Stimulated activated CD8-positive, alpha-beta memory T cell treated with anti-CD3 and anti-CD28 coated beads, Interleukin-12 subunit alpha, Interleukin-12 subunit beta, amount 100 ng/mL, for 1 hour (primary cell): ENCODE measurements at regions not wholly inside any gene's neighbourhood (a gene's known extent, or its start where the extent isn't known, plus 50 kb on each side); places are given as distances from the start of the nearest gene placed in this dataset.

Experiments
- DNase-seq: peaks from one replicate; pipeline ENCODE4 v3.0.0-alpha.2; 2020; ENCODE audit warnings: low read depth

DNA sequence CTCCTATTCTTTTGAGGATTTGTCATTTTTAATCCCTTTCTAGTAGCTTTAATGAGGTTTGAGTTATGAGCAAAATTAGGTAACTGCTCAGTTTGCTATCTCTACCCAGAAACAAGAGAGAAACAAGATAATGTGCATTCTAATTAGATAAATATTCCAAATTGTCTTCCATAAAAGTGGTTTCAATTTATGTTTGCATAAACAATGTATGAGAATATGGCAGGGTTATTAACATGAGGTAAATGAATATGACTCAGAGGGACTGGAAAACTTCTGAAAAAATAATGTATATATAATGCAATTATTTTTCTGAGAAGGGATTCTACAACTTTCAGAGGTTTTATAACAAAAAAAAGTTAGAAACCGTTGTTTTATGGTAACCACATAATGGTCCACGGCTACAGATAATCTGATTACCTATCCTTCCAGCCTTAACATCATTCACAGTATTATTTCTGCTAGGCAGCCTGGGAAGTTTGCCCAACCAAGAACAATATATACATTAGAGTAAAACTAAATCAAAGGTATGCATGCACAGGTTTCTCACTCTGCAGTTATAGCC is 101.2 kb downstream of the CRPPA start:
- DNase-seq, result no peak

DNA sequence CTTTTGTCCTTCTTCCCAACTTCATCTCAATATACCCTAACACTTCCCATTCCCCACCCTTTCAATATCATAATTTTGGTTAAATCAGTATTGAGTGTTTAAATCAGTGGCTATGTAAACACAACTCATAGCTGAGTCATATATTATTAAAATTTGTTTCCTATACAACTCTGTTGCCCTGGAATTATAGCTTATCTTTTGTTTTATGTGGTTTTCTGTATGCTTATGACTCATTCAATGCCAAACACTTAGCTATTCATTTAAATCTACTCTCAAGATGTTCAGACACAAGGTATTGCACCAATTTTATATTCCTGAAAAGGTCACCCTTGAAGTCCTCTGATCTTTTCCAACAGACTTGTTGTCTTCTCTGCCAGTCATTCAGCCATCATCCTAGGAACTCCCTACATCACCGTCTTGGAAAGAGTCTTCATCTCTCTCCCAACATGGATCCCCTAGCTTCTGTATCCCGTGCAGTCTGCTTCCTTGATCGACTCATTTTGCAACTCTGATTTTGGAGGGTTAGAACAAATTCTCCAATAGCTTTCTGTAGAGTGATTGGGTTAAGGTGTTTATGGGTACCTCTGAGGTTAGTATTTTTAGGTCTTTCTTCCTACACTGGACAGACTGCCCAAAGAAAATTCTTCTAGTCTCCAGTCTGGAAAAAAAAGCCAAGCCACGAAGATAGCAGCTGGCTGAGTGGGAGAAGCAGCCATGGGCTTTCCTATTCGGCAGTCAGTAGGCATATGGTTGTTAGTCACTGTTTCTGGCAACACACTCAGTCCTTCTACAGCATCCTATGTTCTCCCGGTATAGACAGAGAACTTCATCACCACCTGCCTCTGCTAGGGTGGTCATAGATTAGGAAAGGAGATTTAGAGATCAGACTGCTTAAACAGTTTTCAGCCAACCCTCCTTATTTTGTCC is 102.1 kb downstream of the CRPPA start:
- DNase-seq, result no peak

DNA sequence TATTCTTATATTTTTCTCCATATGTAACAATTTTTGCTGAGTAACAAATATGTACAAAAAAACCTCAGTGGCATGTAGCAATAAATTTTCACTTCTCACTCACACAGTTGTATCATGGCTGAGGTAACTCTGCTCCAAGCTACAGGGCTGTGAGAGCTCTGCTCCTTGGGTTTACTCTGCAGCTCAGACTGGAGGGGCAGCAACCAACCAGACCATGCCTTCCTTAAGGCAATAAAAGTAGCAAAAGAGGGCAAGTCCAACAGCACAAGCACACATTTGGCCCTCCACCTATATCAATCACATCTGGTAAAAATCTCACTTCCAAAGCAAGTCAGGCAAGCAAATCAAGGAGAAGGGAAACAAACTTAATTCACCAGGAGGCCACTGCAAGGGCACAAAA is 102.9 kb downstream of the CRPPA start:
- DNase-seq, result no peak

DNA sequence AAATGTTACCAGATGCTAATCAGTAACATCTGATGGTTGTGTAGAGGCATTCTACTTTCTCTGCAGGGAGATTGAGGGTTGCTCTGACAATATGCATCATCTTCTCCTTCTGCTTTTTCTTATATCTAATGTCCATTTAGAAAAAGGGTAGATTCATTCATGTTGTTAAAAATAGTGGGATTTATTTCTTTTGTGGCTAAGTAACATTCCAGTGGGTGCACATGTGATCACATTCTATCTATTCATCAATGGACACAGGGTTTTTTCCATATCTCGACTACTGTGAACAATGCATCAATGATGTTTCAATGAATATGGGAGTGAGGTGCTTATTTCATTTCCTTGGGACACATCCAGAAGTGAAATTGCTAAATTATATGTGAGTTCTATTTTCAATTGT is 103.9 kb downstream of the CRPPA start:
- DNase-seq, result no peak

DNA sequence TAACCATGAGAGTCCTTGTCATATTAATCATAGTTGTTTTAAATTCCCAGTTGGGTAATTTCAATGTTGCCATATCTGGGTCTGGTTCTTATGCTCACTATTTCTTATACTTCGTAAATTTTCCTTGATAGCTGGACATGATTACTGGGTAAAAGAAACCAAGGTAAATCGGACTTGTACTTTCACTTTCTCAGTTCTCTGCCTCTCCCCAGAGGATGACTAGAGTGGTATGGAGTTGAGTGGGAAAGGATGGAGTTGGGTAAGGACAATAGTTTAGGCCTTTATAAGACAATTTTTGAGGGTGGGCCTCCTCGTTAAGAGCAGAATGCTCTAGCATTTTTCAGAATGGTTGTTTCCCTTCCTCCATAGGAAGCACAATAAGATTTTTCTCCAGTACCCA is 106.1 kb downstream of the CRPPA start:
- no peak for DNase-seq

DNA sequence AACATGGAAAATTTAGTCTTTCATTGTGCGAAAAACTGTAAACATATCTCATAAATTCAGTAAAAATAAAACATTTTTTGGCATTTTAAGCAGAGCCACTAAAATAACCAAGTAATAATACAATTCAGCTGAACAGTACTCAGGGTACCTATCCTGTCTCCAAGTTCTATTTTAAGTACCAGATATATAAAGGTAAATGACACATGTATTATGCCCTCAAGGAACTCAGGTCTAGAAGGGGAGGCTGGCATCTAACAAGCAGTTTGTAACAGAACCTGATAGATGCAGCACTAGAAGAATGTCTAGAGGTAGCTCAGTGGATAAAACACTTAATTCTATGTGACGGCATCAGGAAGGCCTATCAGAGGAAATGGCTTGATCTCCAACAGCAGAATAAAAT is 112.2 kb downstream of the CRPPA start:
- no peak for DNase-seq

DNA sequence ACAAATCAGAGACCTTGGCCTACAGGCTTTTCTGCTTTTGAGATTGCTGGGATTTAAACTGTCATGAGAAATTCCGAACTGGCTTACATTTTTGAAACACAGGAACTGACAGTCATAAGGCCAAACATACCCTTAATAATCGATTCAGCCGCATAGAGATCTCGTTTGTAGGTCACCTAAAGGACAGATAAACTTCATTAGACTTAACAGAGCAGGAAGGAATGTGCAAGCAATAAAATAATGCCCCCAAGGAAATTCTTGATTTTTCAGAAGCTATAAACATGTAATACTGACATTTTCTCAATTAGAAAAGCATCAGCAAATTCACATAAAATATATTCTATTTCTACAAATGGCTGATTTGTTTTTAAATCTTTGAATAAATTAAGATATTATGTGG is 120.0 kb downstream of the CRPPA start:
- DNase-seq, result no peak

DNA sequence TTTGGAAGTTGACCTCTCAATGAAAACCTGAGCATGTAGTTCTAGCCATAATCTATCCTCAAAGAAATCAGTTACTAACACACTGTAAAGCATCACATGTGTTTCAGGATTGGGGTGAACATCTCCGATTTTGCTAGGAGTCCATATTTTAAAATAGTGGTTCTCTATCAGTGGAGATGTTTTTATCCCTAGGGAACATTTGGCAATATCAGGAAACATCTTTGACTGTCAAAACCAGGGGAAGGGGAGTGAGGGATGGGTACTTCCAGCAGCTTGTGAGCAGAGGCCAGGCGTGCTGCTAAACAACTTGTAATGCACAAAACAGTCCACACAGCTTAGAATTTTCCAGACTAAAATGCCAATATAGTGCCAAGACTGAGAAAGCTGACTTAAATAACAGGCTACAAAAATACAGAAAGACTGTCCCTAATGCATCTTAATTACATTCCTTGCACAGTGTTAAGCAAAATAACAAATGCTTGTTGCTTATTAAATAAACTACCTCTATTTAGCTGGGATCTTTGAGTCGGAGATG is 120.9 kb downstream of the CRPPA start:
- DNase-seq, result no peak

DNA sequence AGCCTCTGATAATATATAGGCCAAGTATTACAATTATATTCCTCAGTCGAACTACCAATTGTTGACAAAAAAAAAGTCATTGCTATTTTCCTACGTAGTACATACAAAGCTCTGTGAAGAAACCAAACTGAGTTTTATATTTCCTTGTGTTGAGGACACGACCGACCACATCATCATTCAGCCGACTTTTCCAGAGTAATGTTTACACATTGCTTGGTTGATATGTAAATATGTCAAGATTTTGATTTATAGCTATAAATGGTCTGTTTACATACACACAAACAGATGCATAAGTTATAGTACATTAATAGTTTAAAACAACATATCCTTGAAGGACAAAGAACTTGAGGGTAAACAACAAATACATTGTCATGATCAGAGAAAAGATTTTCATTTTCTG is 121.5 kb downstream of the CRPPA start:
- no peak for DNase-seq

DNA sequence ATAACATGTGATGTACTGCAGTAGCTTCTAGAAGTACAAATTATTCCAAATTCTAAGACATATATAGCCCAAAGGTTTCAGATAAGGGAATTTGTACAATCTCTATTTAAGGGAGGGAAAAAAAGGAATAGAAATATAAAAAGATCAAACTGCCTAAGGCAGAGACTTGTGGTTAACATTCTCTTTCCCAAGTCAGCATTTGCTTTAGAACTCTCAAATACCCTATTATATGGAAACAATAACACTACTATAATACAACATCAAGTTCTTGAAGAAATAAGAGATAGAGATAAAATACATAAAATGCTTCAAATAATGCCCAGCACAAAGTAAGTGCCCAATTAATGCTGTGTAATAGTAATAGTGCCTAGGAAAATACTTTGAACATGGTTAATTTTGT is 123.1 kb downstream of the CRPPA start:
- DNase-seq, result no peak

DNA sequence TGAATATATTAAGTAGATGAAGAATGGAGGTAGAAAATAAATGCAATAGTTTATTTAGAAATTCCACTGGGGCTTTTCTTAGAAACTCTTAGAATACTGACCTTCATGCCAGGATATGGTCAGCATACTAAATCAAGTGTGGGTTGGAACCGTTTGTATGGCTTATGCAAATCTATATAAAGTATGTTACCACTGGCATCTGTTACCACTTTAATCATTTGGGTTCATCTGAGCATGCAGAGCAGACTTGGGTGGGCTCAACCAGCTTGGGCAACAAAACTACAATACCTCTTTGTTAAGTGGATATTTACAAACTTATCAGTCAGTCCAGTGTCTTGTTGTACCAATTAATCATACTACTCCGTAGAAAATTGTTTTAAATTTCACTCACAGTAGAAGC is 125.8 kb downstream of the CRPPA start:
- no peak for DNase-seq

DNA sequence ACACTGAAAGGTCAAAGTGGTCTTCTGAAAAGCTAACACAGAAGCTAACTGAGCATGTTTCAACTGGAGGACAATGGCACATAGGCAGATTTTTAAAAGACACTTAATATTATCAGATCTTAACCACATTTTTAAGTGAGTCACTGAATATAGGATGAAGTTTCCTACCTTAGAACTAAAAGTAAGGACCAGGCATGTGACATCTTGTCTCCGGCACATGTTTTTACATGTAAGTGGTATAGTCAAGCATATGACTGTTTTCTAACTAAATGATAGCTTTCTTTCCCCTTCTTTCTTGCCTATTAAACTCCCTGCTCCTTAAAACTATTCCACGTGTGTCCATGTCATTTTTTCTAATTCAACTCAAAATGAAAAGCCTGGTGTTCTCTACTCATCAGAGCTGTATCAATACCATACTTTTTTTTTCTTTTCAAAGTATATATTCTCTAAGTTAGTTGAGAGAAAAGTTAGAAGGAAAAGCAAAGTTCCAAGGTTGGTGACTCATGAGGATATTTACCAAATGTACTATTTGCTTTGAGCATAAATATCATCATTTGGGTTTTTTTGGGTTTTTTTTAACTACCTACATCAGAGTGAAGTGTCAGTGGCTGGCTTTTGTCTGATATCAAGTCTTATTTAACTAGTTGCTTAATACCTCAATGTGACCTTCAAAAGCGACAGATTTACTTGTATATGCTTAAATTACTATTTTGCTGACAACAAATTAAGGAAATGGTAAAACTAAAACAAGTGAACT is 127.5 kb downstream of the CRPPA start:
- DNase-seq, result no peak

DNA sequence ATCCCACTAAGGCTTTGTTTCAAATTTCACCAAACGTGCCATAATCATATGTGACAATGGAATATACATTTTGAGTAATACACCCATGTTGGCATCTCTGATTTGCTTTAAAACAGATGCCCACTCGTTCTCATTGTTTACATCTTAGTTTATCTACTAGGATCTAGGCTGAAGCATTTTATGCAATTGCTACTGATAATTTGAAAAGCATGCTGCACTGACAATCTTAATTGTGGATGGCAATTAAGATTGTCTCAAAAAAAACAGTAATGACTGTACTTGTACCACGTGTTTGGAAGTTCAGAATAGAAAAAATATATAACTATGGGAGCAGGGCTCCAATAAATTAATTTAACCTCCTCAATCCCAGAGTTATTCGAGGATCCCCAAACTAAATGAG is 136.8 kb downstream of the CRPPA start:
- no peak for DNase-seq

DNA sequence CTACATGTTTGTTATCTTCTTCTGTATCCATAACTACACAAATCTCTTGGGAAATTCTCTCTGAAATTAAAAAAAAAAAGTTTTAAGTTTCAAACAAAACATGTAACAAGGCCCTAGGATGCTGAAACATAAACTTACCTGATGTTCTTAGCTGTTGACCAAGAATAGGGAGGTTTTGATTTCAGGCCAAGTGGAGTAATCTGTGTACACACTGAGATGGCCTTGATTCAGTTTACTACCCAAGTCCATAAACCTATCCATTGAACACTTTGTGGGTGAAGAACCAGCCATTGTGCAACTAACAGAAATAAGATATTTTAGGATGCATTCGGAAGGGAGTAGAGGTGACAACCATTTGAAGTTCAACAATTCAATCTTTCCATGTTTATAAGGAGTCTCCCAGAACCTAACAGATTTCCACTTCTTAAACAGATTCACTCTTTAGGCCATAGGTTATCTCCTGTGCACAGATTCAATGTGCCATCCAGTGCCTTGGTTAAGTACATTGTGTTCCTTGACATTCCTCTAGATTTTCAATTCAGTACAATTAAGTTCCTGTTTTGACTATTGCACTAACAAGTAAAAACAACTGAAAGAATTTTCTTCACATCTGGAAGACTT is 143.1 kb downstream of the CRPPA start:
- DNase-seq, result no peak

DNA sequence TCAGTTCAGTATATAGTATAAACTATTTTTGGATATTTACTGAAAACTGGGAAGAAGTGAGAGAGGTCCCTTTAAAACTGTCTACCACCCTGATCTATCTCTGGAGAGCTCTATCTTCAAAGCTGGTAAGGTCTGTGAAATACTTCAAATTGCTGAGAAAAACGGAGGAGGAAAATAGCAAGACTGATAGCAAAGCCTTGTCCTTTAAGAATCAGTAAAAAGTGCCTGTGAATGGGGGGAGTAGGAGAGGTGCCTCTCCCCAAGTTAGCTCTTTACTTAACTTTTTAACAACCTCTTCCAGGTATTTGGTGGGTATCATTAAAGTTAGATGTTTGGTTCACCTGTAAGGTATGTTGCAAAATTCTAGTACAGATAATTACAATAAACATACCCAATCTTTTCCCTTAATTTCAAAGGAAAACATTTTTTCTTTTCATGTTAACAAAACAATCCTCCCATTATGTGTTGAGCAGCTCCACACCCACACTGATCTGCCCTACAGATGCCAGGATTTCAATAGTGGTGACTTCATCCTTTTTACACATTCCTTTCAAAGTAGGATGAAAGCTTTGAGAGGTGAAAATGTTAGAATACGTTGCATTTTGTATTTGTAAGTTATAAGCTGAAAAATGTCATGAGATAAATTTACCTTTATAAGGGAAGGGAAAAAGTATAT is 149.2 kb downstream of the CRPPA start:
- no peak for DNase-seq

DNA sequence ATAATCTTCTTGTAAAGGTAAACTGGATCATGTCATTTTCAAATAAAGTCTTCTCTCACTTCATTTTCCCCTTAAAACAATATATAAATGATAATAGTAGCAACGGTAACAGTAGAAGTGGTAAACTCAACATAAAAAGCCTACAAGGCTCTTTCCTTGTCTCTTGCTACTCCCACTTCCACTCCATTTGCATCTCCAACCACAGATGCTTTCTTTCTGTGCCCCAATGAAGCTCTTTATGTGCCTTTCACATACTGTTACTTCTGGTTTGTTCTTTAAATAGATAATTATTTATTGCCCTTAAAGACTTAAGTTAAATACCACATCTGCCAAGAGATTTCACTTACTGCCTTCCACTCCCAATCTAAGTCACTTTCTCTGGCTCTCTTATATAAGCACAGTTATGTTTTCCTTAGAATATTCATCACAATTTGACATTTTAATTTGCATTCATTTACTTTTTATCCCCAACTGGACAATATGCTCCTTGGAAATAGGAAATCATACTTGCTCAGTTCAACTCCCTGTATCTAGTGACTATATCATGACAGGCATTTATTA is 149.9 kb downstream of the CRPPA start:
- DNase-seq, result no peak

DNA sequence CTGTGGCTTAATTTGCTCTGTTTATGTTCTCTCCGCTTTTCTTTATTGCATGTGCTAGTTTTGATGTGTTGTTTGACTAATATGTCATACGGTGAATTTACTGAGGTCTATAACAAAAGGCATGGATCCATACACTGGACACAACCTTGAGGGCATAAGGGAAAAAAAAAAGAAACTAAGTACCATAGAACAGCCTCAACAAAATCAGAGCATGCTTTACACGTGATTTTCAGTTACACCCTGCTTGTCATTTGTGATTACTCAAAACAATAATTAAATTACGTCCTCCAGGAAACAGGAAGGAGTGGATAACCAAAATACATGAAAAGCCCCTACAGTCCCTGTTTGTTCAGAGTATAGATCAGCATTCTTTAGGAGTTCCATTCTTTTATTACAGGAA is 150.5 kb downstream of the CRPPA start:
- no peak for DNase-seq

DNA sequence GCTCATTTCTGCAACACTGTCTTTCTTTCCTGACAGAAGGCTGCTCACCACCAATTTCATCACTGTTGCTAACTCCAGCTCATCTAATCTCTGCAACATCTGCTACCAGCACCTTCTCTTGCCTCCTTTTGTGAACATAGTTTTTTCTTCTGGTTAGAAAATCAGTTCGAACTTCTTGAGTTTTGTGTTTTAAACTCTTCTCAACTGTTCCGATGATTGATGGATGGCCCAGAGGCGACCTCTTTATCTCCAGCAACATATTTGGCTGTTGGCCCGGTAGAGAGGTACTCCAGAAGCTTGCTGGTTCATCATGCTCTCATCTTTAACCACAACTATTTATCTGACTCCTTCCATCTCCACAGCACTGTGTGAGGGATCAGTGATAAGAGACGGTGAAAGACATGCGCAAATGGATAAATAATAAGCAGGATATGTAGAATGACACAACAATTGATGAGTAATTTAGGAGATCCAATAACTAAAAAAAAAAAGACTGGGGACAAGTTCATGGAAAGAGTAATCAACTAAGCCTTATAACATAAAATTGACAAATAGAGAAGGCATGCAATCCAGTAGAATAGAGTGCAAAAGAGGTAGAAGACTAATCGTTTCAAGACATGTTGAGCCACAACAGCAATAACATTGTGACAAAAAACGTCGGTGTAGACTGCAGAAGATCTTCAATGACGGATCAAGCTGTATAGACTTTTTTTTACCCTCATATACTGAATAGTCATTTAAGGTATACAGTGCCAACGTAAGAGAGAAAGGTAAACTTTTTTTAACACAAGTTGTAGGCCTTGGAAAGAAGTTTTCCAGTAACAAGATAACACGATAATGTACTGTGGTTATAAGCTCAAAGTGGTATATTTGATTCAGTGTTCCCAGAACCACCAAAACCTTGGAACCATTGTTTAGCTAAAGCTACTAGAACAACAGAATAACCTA is 152.2 kb downstream of the CRPPA start:
- DNase-seq, result no peak

DNA sequence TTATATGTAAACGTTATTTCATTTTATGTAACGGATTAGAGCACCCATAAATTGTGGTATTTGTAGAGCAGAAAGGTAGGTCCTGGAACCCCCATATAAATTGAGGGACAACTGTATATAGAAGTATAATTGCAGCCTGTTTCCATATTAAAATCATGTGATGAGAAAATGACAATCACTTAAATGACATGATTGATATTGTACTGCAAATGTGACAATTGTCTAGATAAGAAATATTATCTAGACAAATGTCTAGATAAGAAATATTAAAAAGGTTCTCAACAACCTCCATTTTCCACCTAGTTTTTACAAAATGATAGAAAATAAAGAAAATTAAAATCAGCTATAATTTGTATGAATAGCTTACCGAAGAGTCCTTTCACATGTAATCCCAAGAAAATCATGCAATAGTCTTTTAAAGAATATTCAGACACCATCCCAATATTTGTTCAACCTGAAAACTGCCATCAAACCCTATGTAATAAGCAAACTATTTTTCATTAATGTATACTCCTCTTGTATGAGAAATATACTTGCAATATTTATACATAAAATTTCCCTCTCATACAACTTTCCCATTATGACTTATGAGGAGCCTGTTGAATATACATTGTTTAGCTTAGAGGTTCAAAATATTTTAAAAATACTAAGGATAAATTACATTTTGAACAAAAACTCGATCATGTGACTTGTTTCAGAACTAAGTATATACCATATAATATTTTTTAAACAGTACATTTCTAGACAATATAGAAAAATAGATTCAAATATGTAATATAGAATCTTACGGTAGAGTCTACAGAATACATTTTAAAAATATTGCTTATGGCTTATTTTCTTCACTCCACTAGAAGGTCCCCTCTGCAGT is 153.2 kb downstream of the CRPPA start:
- no peak for DNase-seq
